PC-3 (cell line): ENCODE measurements at regions not wholly inside any gene's neighbourhood (a gene's known extent, or its start where the extent isn't known, plus 50 kb on each side); places are given as distances from the start of the nearest gene placed in this dataset.

Source experiments
- CTCF ChIP-seq: fragments of 300-600 bp; sonication (generic); conservative IDR thresholded peaks from 2 replicates; pipeline ENCODE4 v1.5.1; 2017; ENCODE audit warnings: antibody characterized with exemption, low read depth, mild to moderate bottlenecking, low read length
- EZH2 ChIP-seq: fragments of 300-600 bp; sonication (generic); IDR thresholded peaks from one replicate; pipeline ENCODE4 v1.6.1; 2017; ENCODE audit warnings: antibody characterized with exemption, mild to moderate bottlenecking, low read length; ENCODE audit not compliant: unreplicated experiment
- EZH2phosphoT487 ChIP-seq: fragments of 300-600 bp; sonication (generic); IDR thresholded peaks from 2 replicates; pipeline ENCODE4 v1.6.1; 2018; ENCODE audit warnings: mild to moderate bottlenecking, antibody characterized with exemption, low read length, borderline replicate concordance

- TF ChIP-seq CTCF (peak; percentile 55), EZH2 (no peak), EZH2phosphoT487 (no peak)
Observed at GRCh38 chr1:94599095-94599813, 57.7 kb upstream of the F3 start.
